KBM-7 (cell line): ENCODE measurements at regions not wholly inside any gene's neighbourhood (a gene's known extent, or its start where the extent isn't known, plus 50 kb on each side); places are given as distances from the start of the nearest gene placed in this dataset.

Source experiments
- DNase-seq: peaks from one replicate; pipeline ENCODE4 v3.0.0-alpha.2; 2015
- in situ Hi-C: fragments of 300-500 bp; cut with MboI; formaldehyde crosslinking; loops from 2 replicates; pipeline ENCODE4 v1.14.3; 2020; ENCODE audit warnings: low sequenced_read_pairs, low pct_unique_long_range_greater_than_20kb, mixed read lengths

GRCh38 chr3:164620423-164620822 is 457.9 kb downstream of the SI start:
- DNase-seq, result no peak
- in situ Hi-C loops, result no loop called here

- no peak for DNase-seq
- in situ Hi-C loops, result no loop called here
Observed at GRCh38 chr3:164612751-164613150, 465.5 kb downstream of the SI start.

- in situ Hi-C loops, result no loop called here
- DNase-seq, result no peak
Observed at GRCh38 chr3:164608554-164609276, 469.6 kb downstream of the SI start.

GRCh38 chr3:164604687-164605086 is 473.6 kb downstream of the SI start:
- in situ Hi-C loops, result no loop called here

GRCh38 chr3:164577667-164578210 is 500.6 kb downstream of the SI start:
- in situ Hi-C loops, result no loop called here
- no peak for DNase-seq

More at GRCh38 chr3:164604687-164605086, 473.6 kb downstream of the SI start:
- DNase-seq, result no peak

- in situ Hi-C loops, result no loop called here
- no peak for DNase-seq
Observed at GRCh38 chr3:164572436-164572835, 505.9 kb downstream of the SI start.

GRCh38 chr3:164550857-164551256 is 527.4 kb downstream of the SI start:
- in situ Hi-C loops, result no loop called here

GRCh38 chr3:164539215-164539614 is 539.1 kb downstream of the SI start:
- in situ Hi-C loops, result no loop called here
- no peak for DNase-seq

More at GRCh38 chr3:164550857-164551256, 527.4 kb downstream of the SI start:
- DNase-seq, result no peak

- in situ Hi-C loops, result no loop called here
- no peak for DNase-seq
Observed at GRCh38 chr3:164537485-164537884, 540.8 kb downstream of the SI start.

GRCh38 chr3:164533275-164533674 is 545.0 kb downstream of the SI start:
- in situ Hi-C loops, result no loop called here
- no peak for DNase-seq

GRCh38 chr3:164526250-164526649 is 552.0 kb downstream of the SI start:
- in situ Hi-C loops, result no loop called here
- DNase-seq, result no peak

GRCh38 chr3:164524201-164524600 is 554.1 kb downstream of the SI start:
- no peak for DNase-seq
- in situ Hi-C loops, result no loop called here

GRCh38 chr3:164522073-164522763 is 556.1 kb downstream of the SI start:
- in situ Hi-C loops, result no loop called here
- no peak for DNase-seq

GRCh38 chr3:164521644-164522043 is 556.7 kb downstream of the SI start:
- in situ Hi-C loops, result no loop called here
- DNase-seq, result no peak

GRCh38 chr3:164521139-164521538 is 557.2 kb downstream of the SI start:
- DNase-seq, result no peak
- in situ Hi-C loops, result no loop called here

- in situ Hi-C loops, result no loop called here
- DNase-seq, result no peak
Observed at GRCh38 chr3:164515256-164515655, 563.0 kb downstream of the SI start.

- in situ Hi-C loops, result no loop called here
- DNase-seq, result no peak
Observed at GRCh38 chr3:164514576-164514975, 563.7 kb downstream of the SI start.

- no peak for DNase-seq
- in situ Hi-C loops, result no loop called here
Observed at GRCh38 chr3:164507886-164508285, 570.4 kb downstream of the SI start.

GRCh38 chr3:164498917-164499316 is 579.4 kb downstream of the SI start:
- in situ Hi-C loops, result no loop called here
- DNase-seq, result no peak

- in situ Hi-C loops, result no loop called here
- no peak for DNase-seq
Observed at GRCh38 chr3:164488893-164489292, 589.4 kb downstream of the SI start.
